GM10266 (cell line): ENCODE measurements at regions not wholly inside any gene's neighbourhood (a gene's known extent, or its start where the extent isn't known, plus 50 kb on each side); places are given as distances from the start of the nearest gene placed in this dataset.

Source experiments
- DNase-seq: peaks from one replicate; pipeline ENCODE4 v3.0.0; 2012; ENCODE audit errors: extremely low spot score
- TF ChIP-seq, protein P1 (sequence below): IDR thresholded peaks from 2 replicates; pipeline ENCODE4 v1.5.1; 2012; ENCODE audit warnings: mild to moderate bottlenecking, low read depth; ENCODE audit not compliant: control insufficient read depth, insufficient read depth; ENCODE audit errors: missing control alignments

DNA sequence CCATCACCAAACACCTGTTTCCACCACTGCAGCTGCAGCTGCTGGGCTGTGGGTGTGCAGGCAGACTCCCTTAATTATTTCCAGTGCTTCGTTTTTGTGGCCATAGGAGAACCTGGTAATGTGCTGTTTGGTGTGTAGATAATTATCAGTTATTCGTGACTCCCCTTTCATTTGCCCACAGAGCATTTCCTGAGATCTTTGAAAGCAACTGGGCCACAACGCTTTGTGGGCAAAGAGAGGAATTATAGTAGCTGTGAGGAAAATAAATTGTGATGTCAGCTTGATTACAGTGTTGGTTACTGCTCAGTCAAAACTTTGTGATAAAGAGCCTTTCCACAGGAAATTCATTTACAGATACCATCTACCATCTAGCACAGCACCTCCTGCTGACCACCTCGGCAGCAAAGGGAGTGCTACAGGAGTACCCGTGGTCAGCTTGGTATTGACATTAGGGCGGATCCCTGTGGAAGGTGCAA is 193.3 kb upstream of the SLCO3A1 start:
- DNase-seq: no peak
- TF ChIP-seq, protein P1, sequence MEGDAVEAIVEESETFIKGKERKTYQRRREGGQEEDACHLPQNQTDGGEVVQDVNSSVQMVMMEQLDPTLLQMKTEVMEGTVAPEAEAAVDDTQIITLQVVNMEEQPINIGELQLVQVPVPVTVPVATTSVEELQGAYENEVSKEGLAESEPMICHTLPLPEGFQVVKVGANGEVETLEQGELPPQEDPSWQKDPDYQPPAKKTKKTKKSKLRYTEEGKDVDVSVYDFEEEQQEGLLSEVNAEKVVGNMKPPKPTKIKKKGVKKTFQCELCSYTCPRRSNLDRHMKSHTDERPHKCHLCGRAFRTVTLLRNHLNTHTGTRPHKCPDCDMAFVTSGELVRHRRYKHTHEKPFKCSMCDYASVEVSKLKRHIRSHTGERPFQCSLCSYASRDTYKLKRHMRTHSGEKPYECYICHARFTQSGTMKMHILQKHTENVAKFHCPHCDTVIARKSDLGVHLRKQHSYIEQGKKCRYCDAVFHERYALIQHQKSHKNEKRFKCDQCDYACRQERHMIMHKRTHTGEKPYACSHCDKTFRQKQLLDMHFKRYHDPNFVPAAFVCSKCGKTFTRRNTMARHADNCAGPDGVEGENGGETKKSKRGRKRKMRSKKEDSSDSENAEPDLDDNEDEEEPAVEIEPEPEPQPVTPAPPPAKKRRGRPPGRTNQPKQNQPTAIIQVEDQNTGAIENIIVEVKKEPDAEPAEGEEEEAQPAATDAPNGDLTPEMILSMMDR: no peak

DNA sequence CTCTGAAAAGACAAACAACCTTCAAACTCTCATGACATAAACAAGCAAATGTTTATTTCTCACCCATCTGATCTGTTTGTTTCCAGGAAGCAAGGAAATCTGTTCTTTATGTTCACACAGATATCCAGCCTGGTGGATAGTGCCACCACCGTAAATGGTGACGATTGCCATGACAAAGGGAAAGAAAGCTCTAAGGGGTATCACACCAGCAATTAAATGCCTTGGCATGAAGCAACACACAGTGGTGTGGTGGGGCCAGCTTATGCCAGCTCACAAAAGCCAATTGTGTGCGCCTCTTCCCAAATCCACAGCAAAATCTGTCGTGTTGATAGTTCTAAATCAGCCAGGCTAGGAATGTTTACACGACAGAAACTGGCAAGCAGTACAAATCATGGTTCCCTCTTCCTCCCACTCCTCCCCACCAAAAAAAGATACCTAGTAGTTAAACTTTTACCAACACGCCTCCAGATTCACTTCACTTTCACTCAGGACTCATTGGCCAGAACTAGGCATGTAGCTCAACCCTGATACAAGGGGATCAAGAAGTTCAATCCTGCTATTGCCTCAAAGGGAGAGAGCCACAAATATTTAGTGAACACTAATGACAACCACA is 189.2 kb upstream of the SLCO3A1 start:
- TF ChIP-seq, protein P1: no peak
- no peak for DNase-seq

DNA sequence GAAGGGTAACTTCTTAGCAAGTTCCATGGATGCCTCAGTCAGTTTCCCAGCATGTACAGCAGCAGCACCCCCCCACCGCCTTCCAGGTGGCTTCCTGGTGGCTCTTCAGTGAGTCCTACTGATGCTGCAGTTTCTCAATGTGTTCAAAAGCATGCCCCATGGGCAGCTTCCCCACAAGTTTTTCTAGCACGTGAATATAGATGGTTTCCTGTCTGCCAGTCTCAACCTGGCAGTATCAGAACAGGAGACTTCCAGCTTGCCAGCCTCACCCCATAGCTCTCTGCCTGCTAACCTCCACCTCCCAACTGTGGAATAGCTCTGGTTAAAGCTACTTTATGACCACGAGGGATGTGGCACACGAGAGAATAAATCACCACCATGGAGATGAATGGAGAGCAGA is 188.3 kb upstream of the SLCO3A1 start:
- no peak for DNase-seq
- TF ChIP-seq, protein P1: no peak

DNA sequence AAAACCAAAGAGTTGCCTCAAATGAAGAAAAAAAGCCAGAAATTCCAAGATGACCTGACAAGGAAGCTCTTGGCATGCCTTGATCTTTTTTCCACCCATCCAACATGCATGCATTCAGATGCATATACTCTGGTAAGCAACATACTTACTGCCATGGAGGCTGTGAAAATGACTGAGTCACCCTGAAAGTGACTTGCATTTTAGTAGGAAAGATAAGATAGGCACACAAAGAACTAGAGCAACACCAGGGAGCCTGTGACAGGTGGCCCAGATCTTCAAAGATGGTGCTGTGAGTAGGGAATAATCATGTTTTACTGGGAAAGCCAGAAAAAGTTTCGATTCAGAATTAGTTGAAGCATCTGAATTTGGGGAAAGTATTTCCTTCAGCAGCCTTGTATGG is 185.1 kb upstream of the SLCO3A1 start:
- TF ChIP-seq, protein P1: no peak
- no peak for DNase-seq

DNA sequence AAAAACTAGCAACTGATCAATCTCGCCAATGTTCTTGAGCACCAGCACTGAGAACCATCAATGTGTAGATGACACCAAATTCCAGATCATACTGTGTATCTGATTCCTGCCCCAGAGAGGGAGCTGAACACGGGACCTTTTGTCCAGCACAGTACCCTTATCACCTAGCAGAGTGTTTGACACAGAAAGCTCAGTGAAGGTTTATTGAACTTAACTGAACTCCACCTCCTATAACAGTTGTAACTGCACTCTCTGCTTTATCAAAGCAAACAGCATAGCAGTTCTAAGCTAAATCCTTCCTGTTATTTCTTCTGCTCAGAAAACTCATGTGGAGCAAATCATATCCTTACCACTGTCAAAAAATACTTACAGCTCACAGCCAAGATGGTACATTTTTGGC is 183.4 kb upstream of the SLCO3A1 start:
- TF ChIP-seq, protein P1: no peak
- DNase-seq: no peak

DNA sequence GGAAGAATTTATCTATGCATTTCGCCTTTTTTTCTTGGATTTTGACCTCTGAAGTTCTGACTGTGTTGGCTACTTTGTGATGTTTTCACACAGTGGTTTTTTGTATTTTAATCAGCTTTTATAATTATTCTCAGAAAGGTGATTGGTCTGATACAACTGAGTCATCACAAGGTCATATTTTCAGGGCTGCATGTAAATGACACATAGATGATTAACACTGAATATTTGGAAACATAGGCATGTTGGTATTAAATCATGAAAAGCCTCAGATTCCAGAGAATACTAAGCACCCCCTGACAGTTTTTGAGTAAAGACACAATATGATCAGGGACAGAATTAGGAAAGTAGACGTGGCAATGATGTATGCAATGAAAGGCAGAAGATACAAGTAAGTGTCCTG is 175.5 kb upstream of the SLCO3A1 start:
- no peak for DNase-seq
- TF ChIP-seq, protein P1: no peak

DNA sequence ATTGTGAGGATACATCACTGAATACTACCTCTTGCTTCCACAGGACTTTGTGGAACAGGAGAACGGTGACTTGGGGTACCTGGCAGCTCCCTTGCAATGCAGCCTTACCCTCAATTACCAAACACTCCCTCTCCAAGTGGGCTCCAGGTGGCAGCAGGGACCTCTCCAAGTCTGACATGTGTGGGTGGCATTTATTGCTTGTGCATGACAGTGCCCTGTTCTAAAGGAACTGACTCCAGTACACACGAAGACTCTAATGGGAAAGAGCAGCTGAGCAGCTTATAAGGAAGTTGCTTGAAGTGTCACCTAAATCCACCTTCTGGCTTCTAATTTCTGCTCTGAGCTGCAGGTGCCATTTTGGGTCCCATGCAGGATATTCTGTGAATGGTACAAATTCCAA is 174.1 kb upstream of the SLCO3A1 start:
- DNase-seq: no peak
- TF ChIP-seq, protein P1: no peak
